Neural cell (in vitro differentiated cells): ENCODE measurements at regions not wholly inside any gene's neighbourhood (a gene's known extent, or its start where the extent isn't known, plus 50 kb on each side); places are given as distances from the start of the nearest gene placed in this dataset.

Experiments used
- CTCF ChIP-seq: fragments of 450-650 bp; IDR thresholded peaks from 2 replicates; pipeline ENCODE4 v1.5.1; 2014; ENCODE audit warnings: antibody characterized with exemption, mild to moderate bottlenecking, moderate library complexity; ENCODE audit not compliant: poor library complexity, severe bottlenecking
- EP300 ChIP-seq: fragments of 450-650 bp; conservative IDR thresholded peaks from 2 replicates; pipeline ENCODE4 v1.6.1; 2014; ENCODE audit warnings: antibody characterized with exemption, mild to moderate bottlenecking, moderate library complexity; ENCODE audit not compliant: poor library complexity, severe bottlenecking
- EZH2 ChIP-seq: fragments of 200-600, 300-800 bp; shearing (Covaris generic), sonication (generic); IDR thresholded peaks from 2 replicates; pipeline ENCODE4 v1.6.1; 2014; ENCODE audit warnings: antibody characterized with exemption, low read length, borderline replicate concordance, mild to moderate bottlenecking; ENCODE audit not compliant: insufficient read depth, poor library complexity, severe bottlenecking
- MXI1 ChIP-seq: fragments of 450-650 bp; conservative IDR thresholded peaks from 2 replicates; pipeline ENCODE4 v1.6.1; 2014; ENCODE audit warnings: antibody characterized with exemption, mild to moderate bottlenecking; ENCODE audit not compliant: poor library complexity, severe bottlenecking
- POLR2AphosphoS5 ChIP-seq: IDR thresholded peaks from 2 replicates; pipeline ENCODE4 v1.6.1; 2012
- RAD21 ChIP-seq: fragments of 450-650 bp; conservative IDR thresholded peaks from 2 replicates; pipeline ENCODE4 v1.6.1; 2014; ENCODE audit warnings: antibody characterized with exemption, mild to moderate bottlenecking, moderate library complexity
- REST ChIP-seq: IDR thresholded peaks from 2 replicates; pipeline ENCODE4 v1.6.1; 2012; ENCODE audit warnings: borderline replicate concordance
- SMC3 ChIP-seq: fragments of 450-650 bp; conservative IDR thresholded peaks from 2 replicates; pipeline ENCODE4 v1.6.1; 2014; ENCODE audit warnings: antibody characterized with exemption, mild to moderate bottlenecking, moderate library complexity; ENCODE audit not compliant: poor library complexity
- TAF1 ChIP-seq: IDR thresholded peaks from 2 replicates; pipeline ENCODE4 v1.6.1; 2012; ENCODE audit warnings: low read depth

DNA sequence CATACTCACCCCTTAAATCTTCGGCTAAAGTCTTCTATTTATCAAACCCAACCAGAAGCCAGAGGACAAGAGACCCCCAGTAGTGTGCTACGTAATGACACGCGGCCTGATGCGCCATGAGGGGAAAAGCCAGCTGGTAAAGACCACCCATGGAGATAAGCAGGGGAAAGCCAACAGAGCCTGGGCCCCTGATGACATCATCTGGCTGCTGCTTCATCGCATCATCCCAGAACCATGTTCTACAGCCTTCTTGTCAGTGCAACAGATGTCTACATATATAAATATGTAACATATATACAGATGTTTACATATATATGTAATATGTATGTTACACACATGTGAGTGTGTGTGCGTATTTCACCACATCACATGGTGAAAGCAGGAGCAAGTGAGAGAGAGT is 81.7 kb upstream of the VANGL1 start:
- TF ChIP-seq CTCF: no peak
- TF ChIP-seq TAF1: no peak
- TF ChIP-seq EZH2: no peak
- TF ChIP-seq REST: no peak
- TF ChIP-seq SMC3: no peak
- no peak for TF ChIP-seq RAD21
- TF ChIP-seq MXI1: no peak
- TF ChIP-seq POLR2AphosphoS5: no peak
- no peak for TF ChIP-seq EP300
